OCI-LY3 (cell line): ENCODE measurements at regions not wholly inside any gene's neighbourhood (a gene's known extent, or its start where the extent isn't known, plus 50 kb on each side); places are given as distances from the start of the nearest gene placed in this dataset.
"Not testable (repeated sequence)": the region's sequence is repeated elsewhere in the genome, so short reads cannot be mapped to it uniquely, and the experiment has no call there.

ENCODE experiments used
- H2AFZ ChIP-seq: fragments of 200-600, 300-600 bp; shearing (Covaris generic); 2 replicates; pipeline ENCODE4 v1.6.0; 2014; ENCODE audit warnings: antibody characterized with exemption, low read depth, low read length
- H3K27ac ChIP-seq: fragments of 200-600, 300-600 bp; sonication (generic); 2 replicates; pipeline ENCODE4 v1.5.1; 2014; ENCODE audit warnings: mild to moderate bottlenecking, low read length, moderate library complexity, mixed read lengths
- H3K27me3 ChIP-seq: fragments of 200-600, 300-600 bp; sonication (generic); 2 replicates; pipeline ENCODE4 v1.6.1; 2014; ENCODE audit warnings: low read depth, low read length, mixed read lengths
- H3K36me3 ChIP-seq: fragments of 200-600, 300-600 bp; sonication (generic); replicated peaks from 2 replicates; pipeline ENCODE3; 2014; ENCODE audit warnings: low read depth, low read length, mixed read lengths
- H3K4me1 ChIP-seq: fragments of 300-600, 200-600 bp; sonication (generic); 2 replicates; pipeline ENCODE4 v1.6.1; 2014; ENCODE audit warnings: low read length, mixed read lengths
- H3K4me2 ChIP-seq: fragments of 200-600, 300-600 bp; sonication (generic); 2 replicates; pipeline ENCODE4 v1.6.1; 2014; ENCODE audit warnings: low read length, mixed read lengths
- H3K4me3 ChIP-seq: fragments of 300-600, 200-600 bp; sonication (generic); 2 replicates; pipeline ENCODE4 v1.5.1; 2014; ENCODE audit warnings: antibody characterized with exemption, mild to moderate bottlenecking, low read length, moderate library complexity
- H3K79me2 ChIP-seq: fragments of 300-600, 200-600 bp; shearing (Covaris generic); 2 replicates; pipeline ENCODE4 v1.6.1; 2014; ENCODE audit warnings: mild to moderate bottlenecking, low read length, mixed read lengths
- H3K9ac ChIP-seq: fragments of 300-600, 200-600 bp; shearing (Covaris generic); 2 replicates; pipeline ENCODE4 v1.6.0; 2014; ENCODE audit warnings: mild to moderate bottlenecking, low read length, moderate library complexity
- H3K9me3 ChIP-seq: fragments of 200-600, 300-600 bp; shearing (Covaris generic); 2 replicates; pipeline ENCODE4 v1.6.1; 2014; ENCODE audit warnings: low read length, mixed read lengths; ENCODE audit not compliant: insufficient read depth
- H4K20me1 ChIP-seq: fragments of 200-600, 300-600 bp; sonication (generic); 2 replicates; pipeline ENCODE4 v1.6.1; 2016; ENCODE audit warnings: low read length, mixed read lengths; ENCODE audit not compliant: insufficient read depth
- EZH2phosphoT487 ChIP-seq: fragments of 200-600 bp; shearing (Covaris generic); IDR thresholded peaks from 2 replicates; pipeline ENCODE4 v1.6.1; 2018; ENCODE audit warnings: antibody characterized with exemption, mixed run types, low read depth
- TF ChIP-seq, protein P1 (sequence below): fragments of 200-600, 300-600 bp; sonication (generic); IDR thresholded peaks from 2 replicates; pipeline ENCODE4 v1.5.1; 2014; ENCODE audit warnings: antibody characterized with exemption, low read length, low read depth

DNA sequence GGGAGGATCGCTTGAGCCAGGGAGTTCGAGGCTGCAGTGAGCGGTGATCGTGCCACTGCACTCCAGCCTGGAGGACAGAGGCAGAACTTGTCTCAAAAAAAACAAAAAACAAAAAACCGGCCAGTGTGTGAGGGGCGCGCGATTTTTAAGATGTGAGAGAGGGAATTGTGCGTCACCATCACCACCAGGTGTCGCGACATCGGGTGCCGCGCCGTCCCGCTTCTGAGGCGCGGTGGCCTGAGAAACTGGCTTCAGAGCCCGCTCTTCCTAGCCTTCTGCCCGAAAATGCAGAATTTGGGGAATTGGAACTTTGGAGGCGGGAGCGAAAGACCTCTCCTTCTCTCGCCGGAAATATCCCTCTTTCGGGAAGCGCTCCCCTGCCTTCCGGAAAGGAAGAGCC is 524.8 kb downstream of the KCNJ18 start:
- H3K27ac ChIP-seq = no peak overlapping the region

DNA sequence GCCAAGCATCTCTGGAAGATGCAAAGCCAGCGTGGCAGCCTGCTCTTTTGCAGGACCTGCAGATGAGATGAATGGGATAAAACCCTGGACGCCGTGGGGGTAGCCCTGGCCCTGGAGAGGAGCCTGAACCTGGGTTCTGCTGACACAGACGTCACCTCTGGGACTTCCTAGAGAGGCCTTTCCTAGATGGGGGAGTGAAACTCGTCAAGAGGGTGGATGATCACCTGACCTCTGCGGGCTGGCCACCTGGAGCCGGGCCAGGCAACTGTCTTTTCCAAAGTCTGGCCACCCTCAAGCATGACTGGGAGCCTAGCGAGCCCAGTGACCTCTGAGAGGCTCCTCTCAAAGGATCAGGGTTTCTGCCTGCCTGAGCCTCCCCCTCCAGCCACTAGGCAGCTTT is 529.0 kb downstream of the KCNJ18 start:
- Histone ChIP-seq H2AFZ (no peak overlapping the region), H3K9ac (no peak overlapping the region), H4K20me1 (no peaks in the 10 kb centered on the region), H3K4me3 (no peak overlapping the region), H3K79me2 (no peaks in the 10 kb centered on the region), H3K4me2 (no peak overlapping the region), H3K4me1 (no peaks in the 10 kb centered on the region), H3K9me3 (no peaks in the 10 kb centered on the region), H3K36me3 (no peaks in the 10 kb centered on the region), H3K27ac (no peak overlapping the region), H3K27me3 (no peaks in the 10 kb centered on the region)
- TF ChIP-seq EZH2phosphoT487 = no peak
- TF ChIP-seq, protein P1, sequence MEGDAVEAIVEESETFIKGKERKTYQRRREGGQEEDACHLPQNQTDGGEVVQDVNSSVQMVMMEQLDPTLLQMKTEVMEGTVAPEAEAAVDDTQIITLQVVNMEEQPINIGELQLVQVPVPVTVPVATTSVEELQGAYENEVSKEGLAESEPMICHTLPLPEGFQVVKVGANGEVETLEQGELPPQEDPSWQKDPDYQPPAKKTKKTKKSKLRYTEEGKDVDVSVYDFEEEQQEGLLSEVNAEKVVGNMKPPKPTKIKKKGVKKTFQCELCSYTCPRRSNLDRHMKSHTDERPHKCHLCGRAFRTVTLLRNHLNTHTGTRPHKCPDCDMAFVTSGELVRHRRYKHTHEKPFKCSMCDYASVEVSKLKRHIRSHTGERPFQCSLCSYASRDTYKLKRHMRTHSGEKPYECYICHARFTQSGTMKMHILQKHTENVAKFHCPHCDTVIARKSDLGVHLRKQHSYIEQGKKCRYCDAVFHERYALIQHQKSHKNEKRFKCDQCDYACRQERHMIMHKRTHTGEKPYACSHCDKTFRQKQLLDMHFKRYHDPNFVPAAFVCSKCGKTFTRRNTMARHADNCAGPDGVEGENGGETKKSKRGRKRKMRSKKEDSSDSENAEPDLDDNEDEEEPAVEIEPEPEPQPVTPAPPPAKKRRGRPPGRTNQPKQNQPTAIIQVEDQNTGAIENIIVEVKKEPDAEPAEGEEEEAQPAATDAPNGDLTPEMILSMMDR = no peak

More for the DNA sequence above, 524.8 kb downstream of the KCNJ18 start:
- Histone ChIP-seq H3K36me3 (no peaks in the 10 kb centered on the region), H2AFZ (no peak overlapping the region), H3K4me1 (no peaks in the 10 kb centered on the region), H3K79me2 (no peaks in the 10 kb centered on the region), H4K20me1 (no peaks in the 10 kb centered on the region), H3K9ac (no peak overlapping the region), H3K4me2 (no peak overlapping the region), H3K4me3 (no peak overlapping the region), H3K27me3 (no peaks in the 10 kb centered on the region), H3K9me3 (no peaks in the 10 kb centered on the region)
- TF ChIP-seq, protein P1 = no peak
- no peak for TF ChIP-seq EZH2phosphoT487

DNA sequence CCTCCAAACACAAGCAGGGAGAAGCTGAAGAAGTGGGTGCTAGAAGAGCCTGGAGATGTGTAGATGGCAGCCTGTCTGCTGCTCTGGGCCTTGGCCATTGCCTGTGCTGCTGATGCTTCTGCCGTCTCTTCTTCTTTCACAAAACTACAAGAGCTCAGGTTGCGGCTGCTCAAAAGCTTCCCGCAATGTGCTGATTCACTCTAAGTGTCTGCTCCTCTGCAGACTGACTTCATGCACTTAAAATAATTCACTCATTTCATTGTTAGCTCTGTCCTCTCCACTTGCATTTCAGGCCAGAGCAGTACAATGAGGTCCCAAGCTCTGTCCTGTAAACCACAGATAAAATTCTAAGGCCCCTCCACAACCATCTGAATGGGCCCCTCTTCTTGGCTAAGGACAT is 534.2 kb downstream of the KCNJ18 start:
- H2AFZ ChIP-seq, H3K9me3 ChIP-seq, H3K79me2 ChIP-seq, H3K27ac ChIP-seq, H3K9ac ChIP-seq, H3K36me3 ChIP-seq, H4K20me1 ChIP-seq, H3K4me1 ChIP-seq, H3K27me3 ChIP-seq, H3K4me3 ChIP-seq, H3K4me2 ChIP-seq: not testable (repeated sequence)

DNA sequence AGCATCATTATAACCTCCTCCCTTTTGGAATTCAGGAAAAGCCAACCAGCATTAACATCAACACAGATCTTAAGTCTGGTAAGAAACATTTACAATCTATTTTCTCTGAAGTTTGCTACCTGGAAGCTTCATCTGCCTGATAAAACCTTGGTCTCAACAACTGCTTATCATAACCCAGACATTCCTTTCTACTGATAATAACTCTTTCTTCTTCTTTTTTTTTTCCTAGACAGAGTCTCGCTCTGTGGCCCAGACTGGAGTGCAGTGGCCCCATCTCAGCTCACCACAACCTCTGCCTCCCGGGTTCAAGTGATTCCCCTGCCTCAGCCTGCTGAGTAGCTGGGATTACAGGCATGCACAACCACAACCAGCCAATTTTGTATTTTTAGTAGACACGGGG is 534.6 kb downstream of the KCNJ18 start:
- not testable (repeated sequence) for H3K27me3 ChIP-seq, H3K4me2 ChIP-seq, H3K9ac ChIP-seq, H3K36me3 ChIP-seq, H3K27ac ChIP-seq, H2AFZ ChIP-seq, H3K4me1 ChIP-seq, H3K9me3 ChIP-seq, H4K20me1 ChIP-seq, H3K79me2 ChIP-seq, H3K4me3 ChIP-seq

DNA sequence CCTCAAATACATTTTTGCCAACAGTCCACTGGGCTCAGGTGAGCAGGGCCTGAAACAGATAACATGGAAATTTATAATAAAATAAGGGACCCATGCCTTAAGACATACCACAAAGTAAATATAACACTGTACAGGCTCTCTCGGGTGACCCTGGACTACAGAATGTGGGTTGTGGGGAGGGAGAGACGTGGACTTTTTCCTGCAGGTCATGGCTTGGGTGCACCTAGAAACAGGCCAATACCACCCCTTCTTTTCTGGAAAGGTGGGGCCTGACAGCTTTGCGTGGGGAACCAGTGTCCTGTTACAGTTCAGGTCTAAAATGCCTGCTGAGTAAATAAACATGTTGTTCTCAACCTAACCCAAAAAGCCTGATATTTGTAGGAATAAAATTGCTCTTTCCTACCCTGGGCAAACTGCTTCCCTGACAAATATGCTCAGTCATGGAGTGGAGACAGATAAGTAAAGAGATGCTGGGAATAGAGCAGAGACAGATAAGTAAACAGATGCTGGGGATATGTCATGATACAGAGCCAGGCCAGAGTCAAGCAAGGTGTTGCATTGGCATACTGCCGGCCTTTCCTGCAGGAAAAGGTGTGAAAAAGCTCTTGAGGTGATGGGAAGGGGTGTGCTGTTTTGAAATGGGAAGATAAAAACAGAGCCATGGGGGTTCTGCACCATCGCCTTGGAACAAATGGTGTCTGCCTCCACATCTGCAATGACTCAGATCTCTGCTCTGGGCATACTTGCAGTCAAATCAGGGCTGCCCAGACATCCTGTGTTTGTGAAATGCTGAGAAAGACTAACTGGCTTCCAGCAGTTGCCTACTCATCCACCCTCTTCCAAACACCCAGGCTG is 535.6 kb downstream of the KCNJ18 start:
- H3K4me2 ChIP-seq, H3K4me3 ChIP-seq, H3K4me1 ChIP-seq, H2AFZ ChIP-seq, H3K27ac ChIP-seq, H3K27me3 ChIP-seq, H3K36me3 ChIP-seq, H4K20me1 ChIP-seq, H3K79me2 ChIP-seq, H3K9ac ChIP-seq, H3K9me3 ChIP-seq: not testable (repeated sequence)

DNA sequence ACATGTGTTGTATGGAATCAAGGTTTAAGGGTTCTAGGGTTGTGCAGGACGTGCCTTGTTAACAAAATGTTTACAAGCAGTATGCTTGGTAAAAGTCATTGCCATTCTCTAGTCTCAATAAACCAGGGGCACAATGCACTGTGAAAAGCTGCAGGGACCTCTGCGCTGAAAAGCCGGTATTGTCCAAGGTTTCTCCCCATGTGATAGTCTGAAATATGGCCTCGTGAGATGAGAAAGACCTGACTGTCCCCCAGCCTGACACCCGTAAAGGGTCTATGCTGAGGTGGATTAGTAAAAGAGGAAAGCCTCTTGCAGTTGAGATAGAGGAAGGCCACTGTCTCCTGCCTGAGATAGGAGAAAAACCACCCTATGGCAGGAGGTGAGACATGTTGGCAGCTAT is 537.5 kb downstream of the KCNJ18 start:
- H3K27me3 ChIP-seq, H2AFZ ChIP-seq: not testable (repeated sequence)

More for the DNA sequence above, 537.5 kb downstream of the KCNJ18 start:
- not testable (repeated sequence) for H3K4me1 ChIP-seq, H3K4me3 ChIP-seq, H3K79me2 ChIP-seq, H4K20me1 ChIP-seq, H3K9me3 ChIP-seq, H3K4me2 ChIP-seq, H3K36me3 ChIP-seq, H3K27ac ChIP-seq, H3K9ac ChIP-seq
